HepG2 (cell line): ENCODE measurements at regions not wholly inside any gene's neighbourhood (a gene's known extent, or its start where the extent isn't known, plus 50 kb on each side); places are given as distances from the start of the nearest gene placed in this dataset.

Experiments used
- ATAC-seq: fragments of 200-7000 bp; cut with Tn5 transposase; 3 replicates; pipeline ENCODE4 v1.9.1; 2020; ENCODE audit warnings: mild to moderate bottlenecking, moderate library complexity
- BruUV-seq: library from RNA; stranded (reverse); fragments of 400-500 nt; replicated peaks from 2 replicates; lab custom pipeline; 2021; lab: Mats Ljungman, UMichigan
- CTCF ChIA-PET: fragments of 300-600 bp; formaldehyde crosslinking; extraction: SDS; loops from one replicate; lab custom pipeline; 2021; ENCODE audit warnings: low total read pairs, inconsistent platforms, low intra/inter-chr PET ratio; lab: Yijun Ruan, JAX
- POLR2A ChIA-PET: fragments of 350-600 bp; sonication (Branson Sonifier 250); formaldehyde crosslinking; loops from one replicate; lab custom pipeline; 2020; ENCODE audit warnings: antibody characterized with exemption, inconsistent platforms; lab: Yijun Ruan, JAX
- DNase-seq: peaks from one replicate; pipeline ENCODE4 v3.0.0-alpha.2; 2015; ENCODE audit warnings: low spot score
- FAIRE-seq: peaks from 3 replicates; lab custom pipeline; 2011; peaks lifted over from hg19 to GRCh38; lab: Jason Lieb, UNC
- H2AFZ ChIP-seq: one replicate; pipeline ENCODE4 v1.6.1; 2011; ENCODE audit warnings: low read length, inconsistent platforms
- H3K27ac ChIP-seq: fragments of 300-600 bp; 3 replicates; pipeline ENCODE4 v1.8.0; 2011; ENCODE audit warnings: mixed run types, mild to moderate bottlenecking, mixed read lengths, low read length, inconsistent platforms; ENCODE audit not compliant: insufficient read depth; ENCODE audit errors: extremely low read length
- H3K27me3 ChIP-seq, 2 experiments: fragments of 200-600 bp in 1 of 2; 2 replicates in 1 of 2; 3 replicates in 1 of 2; pipeline versions ENCODE4 v1.6.0 to v1.8.0; 2011; ENCODE audit warnings: low read length in 2 of 2, mild to moderate bottlenecking in 2 of 2, moderate library complexity in 2 of 2, inconsistent platforms in 1 of 2; ENCODE audit not compliant: insufficient read depth in 2 of 2, control insufficient read depth in 1 of 2
- H3K36me3 ChIP-seq, 2 experiments: fragments of 200-600 bp in 1 of 2; replicated peaks in 1 of 2; 2 replicates in 1 of 2; 3 replicates in 1 of 2; pipeline versions ENCODE4 v1.5.1 to v1.8.0; 2011; ENCODE audit warnings: low read length in 2 of 2, inconsistent platforms in 1 of 2; ENCODE audit not compliant: insufficient read depth in 2 of 2, control insufficient read depth in 1 of 2
- H3K4me1 ChIP-seq: 2 replicates; pipeline ENCODE4 v1.5.1; 2012; ENCODE audit warnings: low read length, inconsistent platforms; ENCODE audit not compliant: insufficient read depth
- H3K4me2 ChIP-seq: 2 replicates; pipeline ENCODE4 v1.6.0; 2011; ENCODE audit warnings: low read depth, low read length, inconsistent platforms
- H3K4me3 ChIP-seq, 3 experiments: fragments of 200-600 bp in 1 of 3; sonication (generic), shearing (Covaris generic) in 1 of 3; replicated peaks in 1 of 3; 2 replicates each; pipeline ENCODE4 v1.5.1; 2011 to 2016; ENCODE audit warnings: low read length in 3 of 3, inconsistent platforms in 2 of 3, low read depth in 2 of 3, mild to moderate bottlenecking in 2 of 3, control low read depth in 1 of 3, mixed read lengths in 1 of 3; ENCODE audit not compliant: insufficient read depth in 1 of 3
- H3K79me2 ChIP-seq: one replicate; pipeline ENCODE4 v1.6.1; 2011; ENCODE audit warnings: low read length, inconsistent platforms; ENCODE audit not compliant: insufficient read depth
- H3K9ac ChIP-seq: 2 replicates; pipeline ENCODE4 v1.6.0; 2011; ENCODE audit warnings: mild to moderate bottlenecking, low read depth, low read length, inconsistent platforms; ENCODE audit not compliant: insufficient read depth
- H3K9me3 ChIP-seq: 2 replicates; pipeline ENCODE4 v1.5.1; 2012; ENCODE audit warnings: mild to moderate bottlenecking, low read length
- H4K20me1 ChIP-seq: 2 replicates; pipeline ENCODE4 v1.6.0; 2011; ENCODE audit warnings: inconsistent platforms, mild to moderate bottlenecking, low read length, moderate library complexity; ENCODE audit not compliant: insufficient read depth
- BRD4 ChIP-seq: sonication (generic); formaldehyde crosslinking; IDR thresholded peaks from 2 replicates; pipeline ENCODE4 v1.4.0; 2020; ENCODE audit warnings: missing genetic modification reagents
- CAMTA2 ChIP-seq: sonication (generic); formaldehyde crosslinking; IDR thresholded peaks from 2 replicates; pipeline ENCODE4 v1.4.0; 2020; ENCODE audit warnings: mild to moderate bottlenecking, missing genetic modification reagents, borderline replicate concordance
- IKZF4 ChIP-seq: sonication (generic); formaldehyde crosslinking; IDR thresholded peaks from 2 replicates; pipeline ENCODE4 v1.5.1; 2020; ENCODE audit warnings: borderline replicate concordance, mild to moderate bottlenecking, low read depth, missing genetic modification reagents; ENCODE audit errors: not compliant biosample characterization
- KLF15 ChIP-seq: sonication (generic); formaldehyde crosslinking; IDR thresholded peaks from 2 replicates; pipeline ENCODE4 v1.8.1; 2023; ENCODE audit warnings: borderline replicate concordance, mild to moderate bottlenecking, inconsistent platforms, missing genetic modification reagents, mixed read lengths
- MAFF ChIP-seq: IDR thresholded peaks from 2 replicates; pipeline ENCODE4 v1.6.1; 2011; ENCODE audit warnings: low read depth, low read length, improper control_type of control experiment
- MAFK ChIP-seq, 2 experiments: IDR thresholded peaks in 1 of 2; conservative IDR thresholded peaks in 1 of 2; 2 replicates each; pipeline ENCODE4 v1.6.1; 2011; ENCODE audit warnings: improper control_type of control experiment in 2 of 2, low read length in 2 of 2
- ZC3H4 ChIP-seq: sonication (generic); formaldehyde crosslinking; IDR thresholded peaks from 2 replicates; pipeline ENCODE4 v1.4.0; 2020; ENCODE audit warnings: missing genetic modification reagents, borderline replicate concordance
- WGBS: methylation state at CpG from one replicate; pipeline ENCODE4 v1.1.6; 2017; ENCODE audit warnings: low lambda C conversion rate; 5-methylcytosine and 5-hydroxymethylcytosine counted together
- in situ Hi-C: cut with HindIII; loops from 2 replicates; pipeline ENCODE4 v1.10.0; 2017; ENCODE audit warnings: low pct_unique_long_range_greater_than_20kb; ENCODE audit not compliant: extremely low pct_ligation_motif_present
- intact Hi-C: fragments of 100-400 bp; cut with micrococcal nuclease; formaldehyde crosslinking; loops from one replicate; pipeline ENCODE4 v1.10.0; 2022; ENCODE audit not compliant: unreplicated experiment
- TF ChIP-seq, protein P1 (sequence below): sonication (generic); formaldehyde crosslinking; IDR thresholded peaks from 2 replicates; pipeline ENCODE4 v1.9.0; 2021; ENCODE audit warnings: mild to moderate bottlenecking, missing genetic modification reagents
- TF ChIP-seq, protein P2 (sequence below): sonication (generic); formaldehyde crosslinking; IDR thresholded peaks from 2 replicates; pipeline ENCODE4 v1.5.1; 2020; ENCODE audit warnings: missing genetic modification reagents, mild to moderate bottlenecking, borderline replicate concordance

DNA sequence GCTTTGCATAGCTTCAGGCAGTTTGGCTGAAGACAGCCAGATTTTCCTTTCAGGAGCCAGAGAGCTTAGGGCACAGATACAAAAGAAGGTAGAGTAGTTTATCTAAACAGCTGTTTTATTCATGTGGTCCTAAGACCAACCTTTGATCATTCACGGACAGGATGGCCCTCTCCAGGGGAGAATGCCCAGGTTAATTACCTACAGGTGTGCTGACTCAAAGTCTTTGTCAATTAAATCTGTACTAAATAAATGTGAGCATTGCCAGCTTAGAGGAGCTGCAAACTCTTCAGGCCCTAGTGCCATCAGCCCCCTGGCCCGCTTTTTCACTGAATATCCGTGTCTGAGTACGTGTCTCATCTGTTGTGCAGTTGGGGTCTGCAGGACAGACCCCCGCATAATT lies 554.7 kb downstream of the NUP35 start (continued):
- TF ChIP-seq IKZF4 (CRISPR knock-in tag) (no peak), BRD4 (CRISPR knock-in tag) (no peak)

DNA sequence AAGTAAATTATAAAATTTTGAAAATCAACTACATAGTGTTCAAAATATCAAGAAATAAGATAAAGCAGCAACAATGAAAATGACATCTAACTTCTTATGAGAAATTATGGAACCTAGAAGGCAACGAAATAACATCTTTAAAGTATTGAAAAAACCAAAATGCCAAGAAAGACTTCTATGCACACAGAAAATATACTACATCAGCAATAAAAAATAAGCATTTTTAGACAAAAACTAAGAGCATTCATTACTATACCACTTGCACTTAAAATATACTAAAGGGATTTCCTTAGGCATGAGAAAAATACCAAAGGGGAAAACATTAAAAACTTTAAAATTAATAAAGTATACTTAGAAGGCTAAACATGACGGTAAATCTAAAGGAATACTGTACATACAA lies 556.3 kb downstream of the NUP35 start:
- no peak for DNase-seq
- FAIRE-seq, result no peak
- H3K79me2 ChIP-seq, result no peaks in the 10 kb centered on the region
- no peaks in the 10 kb centered on the region for H3K4me1 ChIP-seq
- H3K36me3 ChIP-seq, result no peaks in the 10 kb centered on the region
- TF ChIP-seq MAFK (conservative IDR thresholded peaks at IDR 0.05 in 1 of 2, IDR thresholded peaks at IDR 0.05 in 1 of 2; ENCODE audit: low read length in 2 of 2) (peak in 1 of 2 experiments; percentile 66; a peak in 2 of 4 replicates), ZC3H4 (CRISPR knock-in tag) (no peak), MAFF (peak; percentile 61)
- ChIA-PET POLR2A (no interaction called here), CTCF (no interaction called here)
- 7% methylated on average over 2 of the region's 2 CpGs for WGBS
- H3K4me2 ChIP-seq, result no peak overlapping the region
- no peaks in the 10 kb centered on the region for H3K27me3 ChIP-seq
- no peak overlapping the region for H3K27ac ChIP-seq
- H3K9me3 ChIP-seq, result peaks cover 21% of the 10 kb centered on the region
- H3K9ac ChIP-seq, result no peak overlapping the region
- no peak overlapping the region for H2AFZ ChIP-seq
- no peaks in the 10 kb centered on the region for H4K20me1 ChIP-seq
- BruUV-seq, result no TSS peak
- intact Hi-C loops (no loop called here), in situ Hi-C loops (no loop called here)
- H3K4me3 ChIP-seq, result no peak overlapping the region
- no peak for ATAC-seq

DNA sequence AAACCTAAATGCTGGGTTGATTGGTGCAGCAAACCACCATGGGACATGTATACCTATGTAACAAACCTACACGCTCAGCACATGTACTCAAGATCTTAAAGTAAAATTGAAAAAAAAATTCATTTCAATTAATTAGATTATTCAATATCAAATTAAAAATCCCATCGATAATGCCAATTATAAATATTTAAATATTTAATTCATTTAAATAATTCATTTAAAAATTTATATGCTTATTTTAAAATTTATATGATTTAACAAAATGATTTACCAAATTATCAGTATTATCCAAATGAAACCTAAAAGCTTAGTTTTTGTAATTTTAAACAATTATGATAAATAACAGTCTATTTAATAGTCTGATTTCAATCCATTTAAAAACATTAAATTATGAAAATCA lies 560.4 kb downstream of the NUP35 start:
- no peaks in the 10 kb centered on the region for H4K20me1 ChIP-seq
- no peak overlapping the region for H3K9ac ChIP-seq
- DNase-seq (no peak), ATAC-seq (no peak), FAIRE-seq (no peak)
- CTCF ChIA-PET, result no interaction called here
- H3K79me2 ChIP-seq, result no peaks in the 10 kb centered on the region
- H3K4me2 ChIP-seq, result no peak overlapping the region
- H3K4me3 ChIP-seq, result no peak overlapping the region
- no peaks in the 10 kb centered on the region for H3K27me3 ChIP-seq
- no peak overlapping the region for H2AFZ ChIP-seq
- BruUV-seq, result no TSS peak
- intact Hi-C loops (no loop called here), in situ Hi-C loops (no loop called here)
- POLR2A ChIA-PET, result no interaction called here
- H3K9me3 ChIP-seq, result peaks cover 48% of the 10 kb centered on the region
- no peak overlapping the region for H3K27ac ChIP-seq
- 21% methylated on average over 2 of the region's 2 CpGs for WGBS
- H3K4me1 ChIP-seq, result no peaks in the 10 kb centered on the region
- H3K36me3 ChIP-seq, result no peaks in the 10 kb centered on the region
- TF ChIP-seq, protein P1, sequence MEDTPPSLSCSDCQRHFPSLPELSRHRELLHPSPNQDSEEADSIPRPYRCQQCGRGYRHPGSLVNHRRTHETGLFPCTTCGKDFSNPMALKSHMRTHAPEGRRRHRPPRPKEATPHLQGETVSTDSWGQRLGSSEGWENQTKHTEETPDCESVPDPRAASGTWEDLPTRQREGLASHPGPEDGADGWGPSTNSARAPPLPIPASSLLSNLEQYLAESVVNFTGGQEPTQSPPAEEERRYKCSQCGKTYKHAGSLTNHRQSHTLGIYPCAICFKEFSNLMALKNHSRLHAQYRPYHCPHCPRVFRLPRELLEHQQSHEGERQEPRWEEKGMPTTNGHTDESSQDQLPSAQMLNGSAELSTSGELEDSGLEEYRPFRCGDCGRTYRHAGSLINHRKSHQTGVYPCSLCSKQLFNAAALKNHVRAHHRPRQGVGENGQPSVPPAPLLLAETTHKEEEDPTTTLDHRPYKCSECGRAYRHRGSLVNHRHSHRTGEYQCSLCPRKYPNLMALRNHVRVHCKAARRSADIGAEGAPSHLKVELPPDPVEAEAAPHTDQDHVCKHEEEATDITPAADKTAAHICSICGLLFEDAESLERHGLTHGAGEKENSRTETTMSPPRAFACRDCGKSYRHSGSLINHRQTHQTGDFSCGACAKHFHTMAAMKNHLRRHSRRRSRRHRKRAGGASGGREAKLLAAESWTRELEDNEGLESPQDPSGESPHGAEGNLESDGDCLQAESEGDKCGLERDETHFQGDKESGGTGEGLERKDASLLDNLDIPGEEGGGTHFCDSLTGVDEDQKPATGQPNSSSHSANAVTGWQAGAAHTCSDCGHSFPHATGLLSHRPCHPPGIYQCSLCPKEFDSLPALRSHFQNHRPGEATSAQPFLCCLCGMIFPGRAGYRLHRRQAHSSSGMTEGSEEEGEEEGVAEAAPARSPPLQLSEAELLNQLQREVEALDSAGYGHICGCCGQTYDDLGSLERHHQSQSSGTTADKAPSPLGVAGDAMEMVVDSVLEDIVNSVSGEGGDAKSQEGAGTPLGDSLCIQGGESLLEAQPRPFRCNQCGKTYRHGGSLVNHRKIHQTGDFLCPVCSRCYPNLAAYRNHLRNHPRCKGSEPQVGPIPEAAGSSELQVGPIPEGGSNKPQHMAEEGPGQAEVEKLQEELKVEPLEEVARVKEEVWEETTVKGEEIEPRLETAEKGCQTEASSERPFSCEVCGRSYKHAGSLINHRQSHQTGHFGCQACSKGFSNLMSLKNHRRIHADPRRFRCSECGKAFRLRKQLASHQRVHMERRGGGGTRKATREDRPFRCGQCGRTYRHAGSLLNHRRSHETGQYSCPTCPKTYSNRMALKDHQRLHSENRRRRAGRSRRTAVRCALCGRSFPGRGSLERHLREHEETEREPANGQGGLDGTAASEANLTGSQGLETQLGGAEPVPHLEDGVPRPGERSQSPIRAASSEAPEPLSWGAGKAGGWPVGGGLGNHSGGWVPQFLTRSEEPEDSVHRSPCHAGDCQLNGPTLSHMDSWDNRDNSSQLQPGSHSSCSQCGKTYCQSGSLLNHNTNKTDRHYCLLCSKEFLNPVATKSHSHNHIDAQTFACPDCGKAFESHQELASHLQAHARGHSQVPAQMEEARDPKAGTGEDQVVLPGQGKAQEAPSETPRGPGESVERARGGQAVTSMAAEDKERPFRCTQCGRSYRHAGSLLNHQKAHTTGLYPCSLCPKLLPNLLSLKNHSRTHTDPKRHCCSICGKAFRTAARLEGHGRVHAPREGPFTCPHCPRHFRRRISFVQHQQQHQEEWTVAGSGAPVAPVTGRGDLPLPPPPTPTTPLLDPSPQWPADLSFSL, result no peak
- TF ChIP-seq KLF15 (no peak), CAMTA2 (no peak)
- TF ChIP-seq, protein P2, sequence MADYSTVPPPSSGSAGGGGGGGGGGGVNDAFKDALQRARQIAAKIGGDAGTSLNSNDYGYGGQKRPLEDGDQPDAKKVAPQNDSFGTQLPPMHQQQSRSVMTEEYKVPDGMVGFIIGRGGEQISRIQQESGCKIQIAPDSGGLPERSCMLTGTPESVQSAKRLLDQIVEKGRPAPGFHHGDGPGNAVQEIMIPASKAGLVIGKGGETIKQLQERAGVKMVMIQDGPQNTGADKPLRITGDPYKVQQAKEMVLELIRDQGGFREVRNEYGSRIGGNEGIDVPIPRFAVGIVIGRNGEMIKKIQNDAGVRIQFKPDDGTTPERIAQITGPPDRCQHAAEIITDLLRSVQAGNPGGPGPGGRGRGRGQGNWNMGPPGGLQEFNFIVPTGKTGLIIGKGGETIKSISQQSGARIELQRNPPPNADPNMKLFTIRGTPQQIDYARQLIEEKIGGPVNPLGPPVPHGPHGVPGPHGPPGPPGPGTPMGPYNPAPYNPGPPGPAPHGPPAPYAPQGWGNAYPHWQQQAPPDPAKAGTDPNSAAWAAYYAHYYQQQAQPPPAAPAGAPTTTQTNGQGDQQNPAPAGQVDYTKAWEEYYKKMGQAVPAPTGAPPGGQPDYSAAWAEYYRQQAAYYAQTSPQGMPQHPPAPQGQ, result no peak
